ENCODE measurements at regions not wholly inside any gene's neighbourhood (a gene's known extent, or its start where the extent isn't known, plus 50 kb on each side); places are given as distances from the start of the nearest gene placed in this dataset.

DNA sequence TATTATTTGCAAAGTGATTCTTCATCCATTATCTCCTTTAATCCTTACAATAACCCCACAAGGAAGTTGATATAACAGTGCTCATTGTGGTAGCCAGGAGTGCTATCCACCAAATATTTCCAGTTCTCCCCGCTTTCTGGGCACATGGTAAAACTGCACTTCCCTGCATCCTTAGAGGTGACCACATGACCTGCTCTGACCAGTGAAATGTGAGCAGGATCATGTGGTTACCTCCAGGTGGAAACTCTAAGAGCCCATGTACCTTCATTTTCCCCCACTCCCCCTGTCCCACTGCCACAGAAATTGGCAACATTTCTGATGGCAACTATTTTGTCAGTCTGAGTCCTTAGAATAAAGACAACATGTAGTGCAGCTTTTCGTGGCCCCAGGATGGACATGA lies 89.7 kb downstream of the MRPL46 start:
- TF ChIP-seq, protein P1, sequence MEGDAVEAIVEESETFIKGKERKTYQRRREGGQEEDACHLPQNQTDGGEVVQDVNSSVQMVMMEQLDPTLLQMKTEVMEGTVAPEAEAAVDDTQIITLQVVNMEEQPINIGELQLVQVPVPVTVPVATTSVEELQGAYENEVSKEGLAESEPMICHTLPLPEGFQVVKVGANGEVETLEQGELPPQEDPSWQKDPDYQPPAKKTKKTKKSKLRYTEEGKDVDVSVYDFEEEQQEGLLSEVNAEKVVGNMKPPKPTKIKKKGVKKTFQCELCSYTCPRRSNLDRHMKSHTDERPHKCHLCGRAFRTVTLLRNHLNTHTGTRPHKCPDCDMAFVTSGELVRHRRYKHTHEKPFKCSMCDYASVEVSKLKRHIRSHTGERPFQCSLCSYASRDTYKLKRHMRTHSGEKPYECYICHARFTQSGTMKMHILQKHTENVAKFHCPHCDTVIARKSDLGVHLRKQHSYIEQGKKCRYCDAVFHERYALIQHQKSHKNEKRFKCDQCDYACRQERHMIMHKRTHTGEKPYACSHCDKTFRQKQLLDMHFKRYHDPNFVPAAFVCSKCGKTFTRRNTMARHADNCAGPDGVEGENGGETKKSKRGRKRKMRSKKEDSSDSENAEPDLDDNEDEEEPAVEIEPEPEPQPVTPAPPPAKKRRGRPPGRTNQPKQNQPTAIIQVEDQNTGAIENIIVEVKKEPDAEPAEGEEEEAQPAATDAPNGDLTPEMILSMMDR (IDR thresholded peaks at IDR 0.05; ENCODE audit: low read length), result no peak
- TF ChIP-seq EZH2phosphoT487 (IDR thresholded peaks at IDR 0.05; ENCODE audit: low read length) (no peak), EZH2 (optimal IDR thresholded peaks at IDR 0.05; ENCODE audit: low read depth, low read length) (no peak)
